GM23338 (cell line): ENCODE measurements at regions not wholly inside any gene's neighbourhood (a gene's known extent, or its start where the extent isn't known, plus 50 kb on each side); places are given as distances from the start of the nearest gene placed in this dataset.
A peak's percentile ranks its signal among the peaks of the same experiment; 100 is the strongest.

Source experiments
- ATAC-seq: fragments of 200-7000 bp; cut with Tn5 transposase; 3 replicates; pipeline ENCODE4 v1.9.1; 2020
- DNase-seq: peaks from one replicate; pipeline ENCODE4 v3.0.0-alpha.2; 2015; ENCODE audit warnings: low spot score
- H2AFZ ChIP-seq: fragments of 200-600 bp; sonication (generic); 2 replicates; pipeline ENCODE4 v1.8.0; 2016; ENCODE audit warnings: antibody characterized with exemption, mild to moderate bottlenecking, moderate library complexity
- H3F3A ChIP-seq: fragments of 200-600 bp; sonication (generic); replicated peaks from 2 replicates; pipeline ENCODE4 v1.8.0; 2017; ENCODE audit warnings: antibody characterized with exemption, mixed run types, low read depth
- H3K27ac ChIP-seq: fragments of 200-600 bp; sonication (generic); 2 replicates; pipeline ENCODE4 v1.6.1; 2016; ENCODE audit warnings: low read depth
- H3K27me3 ChIP-seq: fragments of 200-600 bp; sonication (generic); 2 replicates; pipeline ENCODE4 v1.8.0; 2016; ENCODE audit warnings: mild to moderate bottlenecking, mixed run types, moderate library complexity; ENCODE audit not compliant: insufficient read depth
- H3K36me3 ChIP-seq: fragments of 200-600 bp; sonication (generic); 2 replicates; pipeline ENCODE4 v1.8.0; 2016; ENCODE audit warnings: mild to moderate bottlenecking; ENCODE audit not compliant: insufficient read depth
- H3K4me1 ChIP-seq: fragments of 200-600 bp; sonication (generic); 2 replicates; pipeline ENCODE4 v1.8.0; 2016; ENCODE audit warnings: mild to moderate bottlenecking, moderate library complexity; ENCODE audit not compliant: insufficient read depth
- H3K4me2 ChIP-seq: fragments of 200-600 bp; sonication (generic); 2 replicates; pipeline ENCODE4 v1.7.1; 2017; ENCODE audit warnings: mixed run types
- H3K4me3 ChIP-seq: fragments of 200-600 bp; sonication (generic); 2 replicates; pipeline ENCODE4 v1.6.1; 2016; ENCODE audit warnings: mixed run types
- H3K79me2 ChIP-seq: fragments of 200-600 bp; sonication (generic); replicated peaks from 2 replicates; pipeline ENCODE4 v1.8.0; 2017; ENCODE audit warnings: mild to moderate bottlenecking; ENCODE audit not compliant: insufficient read depth
- H3K9me2 ChIP-seq: fragments of 200-600 bp; sonication (generic); 2 replicates; pipeline ENCODE4 v1.8.0; 2017; ENCODE audit not compliant: insufficient read depth
- H4K20me1 ChIP-seq: fragments of 200-600 bp; sonication (generic); replicated peaks from 2 replicates; pipeline ENCODE4 v1.8.0; 2017; ENCODE audit warnings: mild to moderate bottlenecking; ENCODE audit not compliant: insufficient read depth
- H3K27ac Mint-ChIP-seq: 2 replicates; pipeline ENCODE4 v1.8.0; 2020; ENCODE audit warnings: inconsistent platforms, mild to moderate bottlenecking, moderate library complexity, mixed read lengths
- H3K27me3 Mint-ChIP-seq: 3 replicates; pipeline ENCODE4 v1.8.0; 2022; ENCODE audit warnings: low read depth, mild to moderate bottlenecking, moderate library complexity, mixed read lengths, inconsistent platforms; ENCODE audit not compliant: insufficient read depth, poor library complexity
- H3K36me3 Mint-ChIP-seq: 3 replicates; pipeline ENCODE4 v1.8.0; 2021; ENCODE audit warnings: low read depth, mild to moderate bottlenecking, inconsistent platforms, moderate library complexity, mixed read lengths
- H3K4me1 Mint-ChIP-seq: 3 replicates; pipeline ENCODE4 v1.8.0; 2020; ENCODE audit warnings: mild to moderate bottlenecking, inconsistent platforms, mixed read lengths
- H3K4me3 Mint-ChIP-seq: 3 replicates; pipeline ENCODE4 v1.8.0; 2021; ENCODE audit warnings: moderate library complexity, mild to moderate bottlenecking, inconsistent platforms, mixed read lengths
- H3K9me3 Mint-ChIP-seq: 3 replicates; pipeline ENCODE4 v1.8.0; 2020; ENCODE audit warnings: moderate library complexity, mild to moderate bottlenecking, inconsistent platforms, mixed read lengths
- CREB1 ChIP-seq: fragments of 250-450 bp; sonication (Bioruptor Pico); IDR thresholded peaks from 2 replicates; pipeline ENCODE4 v1.5.0; 2020; ENCODE audit warnings: low read depth, mild to moderate bottlenecking, moderate library complexity
- ETS1 ChIP-seq: IDR thresholded peaks from 2 replicates; pipeline ENCODE4 v1.6.1; 2016; ENCODE audit warnings: antibody characterized with exemption
- EZH2 ChIP-seq: fragments of 200-600 bp; sonication (generic); IDR thresholded peaks from one replicate; pipeline ENCODE4 v1.8.0; 2017; ENCODE audit warnings: antibody characterized with exemption, mild to moderate bottlenecking, low read depth; ENCODE audit not compliant: unreplicated experiment
- EZH2phosphoT487 ChIP-seq: fragments of 200-600 bp; sonication (generic); IDR thresholded peaks from one replicate; pipeline ENCODE4 v1.8.1; 2018; ENCODE audit warnings: antibody characterized with exemption; ENCODE audit not compliant: unreplicated experiment
- JUNB ChIP-seq: IDR thresholded peaks from one replicate; pipeline ENCODE4 v1.6.1; 2016; ENCODE audit warnings: antibody characterized with exemption; ENCODE audit not compliant: unreplicated experiment
- NANOG ChIP-seq: IDR thresholded peaks from 2 replicates; pipeline ENCODE4 v1.6.1; 2016; ENCODE audit warnings: antibody characterized with exemption, borderline replicate concordance
- POLR2AphosphoS5 ChIP-seq: IDR thresholded peaks from 2 replicates; pipeline ENCODE4 v1.6.1; 2016; ENCODE audit warnings: antibody characterized with exemption, low read depth
- STAT1 ChIP-seq: IDR thresholded peaks from one replicate; pipeline ENCODE4 v1.6.1; 2016; ENCODE audit warnings: antibody characterized with exemption; ENCODE audit not compliant: unreplicated experiment
- ZNF114 ChIP-seq: fragments of 250-450 bp; sonication (Bioruptor Pico); IDR thresholded peaks from 2 replicates; pipeline ENCODE4 v1.5.0; 2020; ENCODE audit warnings: mild to moderate bottlenecking, moderate library complexity
- ZNF331 ChIP-seq: fragments of 250-450 bp; sonication (Bioruptor Pico); IDR thresholded peaks from 2 replicates; pipeline ENCODE4 v1.5.0; 2020; ENCODE audit warnings: low read depth, mild to moderate bottlenecking, moderate library complexity
- ZNF462 ChIP-seq: fragments of 250-450 bp; sonication (Bioruptor Pico); IDR thresholded peaks from 2 replicates; pipeline ENCODE4 v1.5.0; 2020; ENCODE audit warnings: mild to moderate bottlenecking, moderate library complexity
- TF ChIP-seq, protein P1 (sequence below): IDR thresholded peaks from one replicate; pipeline ENCODE4 v1.6.1; 2018; ENCODE audit warnings: antibody characterized with exemption; ENCODE audit not compliant: unreplicated experiment
- TF ChIP-seq, protein P2 (sequence below), 2 experiments: fragments of 200-600 bp in 1 of 2; sonication (generic) in 1 of 2; conservative IDR thresholded peaks; 2 replicates each; pipeline versions ENCODE4 v1.5.1 to v1.6.1; 2016 to 2017; ENCODE audit warnings: antibody characterized with exemption in 2 of 2, low read depth in 2 of 2, mild to moderate bottlenecking in 2 of 2, moderate library complexity in 1 of 2

DNA sequence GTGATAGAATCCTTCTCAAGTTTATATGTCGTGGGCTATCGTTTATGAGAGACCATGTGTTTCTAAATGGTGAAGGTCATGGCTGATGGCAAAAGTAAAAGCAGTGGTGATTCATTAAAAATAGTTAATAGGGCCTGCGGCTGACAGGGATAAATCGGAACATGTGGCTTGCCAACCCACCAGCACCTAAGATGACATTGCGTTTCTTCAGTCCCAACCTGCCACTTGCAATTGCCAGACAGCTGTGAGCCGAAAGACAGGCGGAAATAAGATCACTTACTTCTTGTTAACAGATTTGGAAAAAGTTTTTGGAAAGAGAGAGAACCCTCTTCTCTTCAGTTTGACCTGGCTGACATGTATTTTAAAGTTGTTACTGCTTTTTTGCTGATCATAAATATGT lies 131.5 kb upstream of the MPPED2 start:
- H3F3A ChIP-seq: no peaks in the 10 kb centered on the region
- H2AFZ ChIP-seq: peak overlapping the region; percentile 70; the same call in 1 of the 2 replicates
- H3K27me3 ChIP-seq: no peaks in the 10 kb centered on the region
- no peak overlapping the region for H3K4me3 ChIP-seq
- H3K27ac Mint-ChIP-seq: peak overlapping the region; percentile 19; the same call in 1 of the 2 replicates
- ATAC-seq (no peak), DNase-seq (no peak)
- no peaks in the 10 kb centered on the region; the same call in 1 of the 2 replicates for H3K4me1 ChIP-seq
- peaks cover 11% of the 10 kb centered on the region for H3K9me2 ChIP-seq
- no peak overlapping the region for H3K4me2 ChIP-seq
- H3K27me3 Mint-ChIP-seq: peaks cover 2% of the 10 kb centered on the region
- H3K4me1 Mint-ChIP-seq: peaks cover 8% of the 10 kb centered on the region; the same call in 2 of the 3 replicates
- H3K9me3 Mint-ChIP-seq: no peaks in the 10 kb centered on the region; the same call in 2 of the 3 replicates
- TF ChIP-seq ZNF114: no peak
- no peak for TF ChIP-seq EZH2
- TF ChIP-seq POLR2AphosphoS5: no peak
- TF ChIP-seq, protein P1, sequence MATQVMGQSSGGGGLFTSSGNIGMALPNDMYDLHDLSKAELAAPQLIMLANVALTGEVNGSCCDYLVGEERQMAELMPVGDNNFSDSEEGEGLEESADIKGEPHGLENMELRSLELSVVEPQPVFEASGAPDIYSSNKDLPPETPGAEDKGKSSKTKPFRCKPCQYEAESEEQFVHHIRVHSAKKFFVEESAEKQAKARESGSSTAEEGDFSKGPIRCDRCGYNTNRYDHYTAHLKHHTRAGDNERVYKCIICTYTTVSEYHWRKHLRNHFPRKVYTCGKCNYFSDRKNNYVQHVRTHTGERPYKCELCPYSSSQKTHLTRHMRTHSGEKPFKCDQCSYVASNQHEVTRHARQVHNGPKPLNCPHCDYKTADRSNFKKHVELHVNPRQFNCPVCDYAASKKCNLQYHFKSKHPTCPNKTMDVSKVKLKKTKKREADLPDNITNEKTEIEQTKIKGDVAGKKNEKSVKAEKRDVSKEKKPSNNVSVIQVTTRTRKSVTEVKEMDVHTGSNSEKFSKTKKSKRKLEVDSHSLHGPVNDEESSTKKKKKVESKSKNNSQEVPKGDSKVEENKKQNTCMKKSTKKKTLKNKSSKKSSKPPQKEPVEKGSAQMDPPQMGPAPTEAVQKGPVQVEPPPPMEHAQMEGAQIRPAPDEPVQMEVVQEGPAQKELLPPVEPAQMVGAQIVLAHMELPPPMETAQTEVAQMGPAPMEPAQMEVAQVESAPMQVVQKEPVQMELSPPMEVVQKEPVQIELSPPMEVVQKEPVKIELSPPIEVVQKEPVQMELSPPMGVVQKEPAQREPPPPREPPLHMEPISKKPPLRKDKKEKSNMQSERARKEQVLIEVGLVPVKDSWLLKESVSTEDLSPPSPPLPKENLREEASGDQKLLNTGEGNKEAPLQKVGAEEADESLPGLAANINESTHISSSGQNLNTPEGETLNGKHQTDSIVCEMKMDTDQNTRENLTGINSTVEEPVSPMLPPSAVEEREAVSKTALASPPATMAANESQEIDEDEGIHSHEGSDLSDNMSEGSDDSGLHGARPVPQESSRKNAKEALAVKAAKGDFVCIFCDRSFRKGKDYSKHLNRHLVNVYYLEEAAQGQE: no peak
- TF ChIP-seq ETS1: no peak
- TF ChIP-seq EZH2phosphoT487: no peak
- no peak for TF ChIP-seq ZNF462 (CRISPR knock-in tag)
- TF ChIP-seq ZNF331: no peak
- TF ChIP-seq CREB1: no peak
- TF ChIP-seq, protein P2, sequence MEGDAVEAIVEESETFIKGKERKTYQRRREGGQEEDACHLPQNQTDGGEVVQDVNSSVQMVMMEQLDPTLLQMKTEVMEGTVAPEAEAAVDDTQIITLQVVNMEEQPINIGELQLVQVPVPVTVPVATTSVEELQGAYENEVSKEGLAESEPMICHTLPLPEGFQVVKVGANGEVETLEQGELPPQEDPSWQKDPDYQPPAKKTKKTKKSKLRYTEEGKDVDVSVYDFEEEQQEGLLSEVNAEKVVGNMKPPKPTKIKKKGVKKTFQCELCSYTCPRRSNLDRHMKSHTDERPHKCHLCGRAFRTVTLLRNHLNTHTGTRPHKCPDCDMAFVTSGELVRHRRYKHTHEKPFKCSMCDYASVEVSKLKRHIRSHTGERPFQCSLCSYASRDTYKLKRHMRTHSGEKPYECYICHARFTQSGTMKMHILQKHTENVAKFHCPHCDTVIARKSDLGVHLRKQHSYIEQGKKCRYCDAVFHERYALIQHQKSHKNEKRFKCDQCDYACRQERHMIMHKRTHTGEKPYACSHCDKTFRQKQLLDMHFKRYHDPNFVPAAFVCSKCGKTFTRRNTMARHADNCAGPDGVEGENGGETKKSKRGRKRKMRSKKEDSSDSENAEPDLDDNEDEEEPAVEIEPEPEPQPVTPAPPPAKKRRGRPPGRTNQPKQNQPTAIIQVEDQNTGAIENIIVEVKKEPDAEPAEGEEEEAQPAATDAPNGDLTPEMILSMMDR (conservative IDR thresholded peaks at IDR 0.05; ENCODE audit: low read depth in 2 of 2): no peak
- no peak for TF ChIP-seq JUNB
- no peak for TF ChIP-seq STAT1
- TF ChIP-seq NANOG: no peak
- no peaks in the 10 kb centered on the region for H3K79me2 ChIP-seq
- H3K36me3 Mint-ChIP-seq: no peaks in the 10 kb centered on the region
- no peaks in the 10 kb centered on the region for H3K36me3 ChIP-seq
- H4K20me1 ChIP-seq: no peaks in the 10 kb centered on the region
- no peak overlapping the region for H3K27ac ChIP-seq
- no peak overlapping the region for H3K4me3 Mint-ChIP-seq
